Esophagus muscularis mucosa (tissue), 4 donors: ENCODE measurements at regions not wholly inside any gene's neighbourhood (a gene's known extent, or its start where the extent isn't known, plus 50 kb on each side); places are given as distances from the start of the nearest gene placed in this dataset.
"Not testable (repeated sequence)": the region's sequence is repeated elsewhere in the genome, so short reads cannot be mapped to it uniquely, and the experiment has no call there.

Source experiments
- DNase-seq: peaks from one replicate; pipeline ENCODE4 v3.0.0-alpha.2; 2017; ENCODE audit errors: extremely low spot score
- H3K27ac ChIP-seq, 4 donors: fragments of 200-600 bp; sonication (generic); replicated peaks in 1 of 4; 1 replicate in 3 of 4; 2 replicates in 1 of 4; pipeline ENCODE4 v1.5.1; 2016 to 2019; ENCODE audit warnings: mild to moderate bottlenecking in 1 of 4
- H3K27me3 ChIP-seq, 4 donors: fragments of 200-600 bp; sonication (generic); one replicate each; pipeline versions ENCODE4 v1.5.1 to v1.6.0; 2016 to 2019
- H3K36me3 ChIP-seq, 4 donors: fragments of 200-600 bp; sonication (generic); one replicate each; pipeline ENCODE4 v1.5.1; 2016 to 2019
- H3K4me1 ChIP-seq, 4 donors: fragments of 200-600 bp; sonication (generic); one replicate each; pipeline ENCODE4 v1.5.1; 2016 to 2019
- H3K4me3 ChIP-seq, 4 donors: fragments of 200-600 bp; sonication (generic); 1 replicate in 2 of 4; 2 replicates in 2 of 4; pipeline ENCODE4 v1.5.1; 2016 to 2019; ENCODE audit warnings: mild to moderate bottlenecking in 4 of 4, moderate library complexity in 1 of 4
- H3K9me3 ChIP-seq, 4 donors: fragments of 200-600 bp; sonication (generic); 1 replicate in 3 of 4; 2 replicates in 1 of 4; pipeline ENCODE4 v1.5.1; 2016 to 2019
- EP300 ChIP-seq: sonication (generic); formaldehyde crosslinking; IDR thresholded peaks from one replicate; pipeline ENCODE4 v1.6.1; 2017; ENCODE audit warnings: antibody characterized with exemption
- POLR2A ChIP-seq: fragments of 450-650 bp; IDR thresholded peaks from one replicate; pipeline ENCODE4 v1.6.1; 2017; ENCODE audit warnings: antibody characterized with exemption, moderate library complexity, mild to moderate bottlenecking, low read depth
- POLR2AphosphoS5 ChIP-seq, 2 donors: sonication (generic); formaldehyde crosslinking; IDR thresholded peaks; one replicate each; pipeline ENCODE4 v1.6.1; 2017; ENCODE audit warnings: antibody characterized with exemption in 2 of 2
- WGBS: methylation state at CpG from one replicate; pipeline ENCODE4 v1.1.5; 2018; 5-methylcytosine and 5-hydroxymethylcytosine counted together
- intact Hi-C: fragments of 100-400 bp; cut with DNase I; formaldehyde crosslinking; loops from one replicate; pipeline ENCODE4 v1.15.1; 2023
- TF ChIP-seq, protein P1 (sequence below), 3 experiments: fragments of 200-600 bp in 2 of 3; fragments of 450-650 bp in 1 of 3; sonication (generic) in 2 of 3; IDR thresholded peaks; one replicate each; pipeline ENCODE4 v1.5.1; 2017 to 2019; ENCODE audit warnings: antibody characterized with exemption in 3 of 3, mild to moderate bottlenecking in 2 of 3, moderate library complexity in 1 of 3

DNA sequence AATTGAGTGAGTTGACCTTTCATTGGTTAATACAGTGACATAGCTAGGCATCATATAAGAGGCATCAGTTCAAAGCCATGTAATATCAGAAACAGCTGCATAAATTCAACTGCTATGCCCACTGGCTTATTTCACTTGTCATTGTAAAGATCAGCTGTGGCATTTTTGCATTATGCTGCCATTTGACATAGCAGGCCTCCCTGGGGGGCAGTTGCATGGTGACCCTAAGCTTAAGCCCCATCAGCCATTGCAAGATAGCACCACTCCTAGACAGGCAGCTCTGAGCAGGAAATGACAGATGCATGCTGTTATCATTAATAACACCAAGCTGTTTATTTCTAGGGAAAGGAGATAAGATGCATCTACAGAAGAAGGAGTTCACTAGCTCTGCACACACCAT, 233.4 kb upstream of the CNTNAP5 start:
- Histone ChIP-seq H3K4me1 (no peaks in the 10 kb centered on the region), H3K9me3 (peaks cover 0 to under 1% (median 0%) of the 10 kb centered on the region in 4 donors), H3K27ac (no peak overlapping the region), H3K4me3 (no peak overlapping the region), H3K27me3 (no peaks in the 10 kb centered on the region), H3K36me3 (no peaks in the 10 kb centered on the region)
- intact Hi-C loops: no loop called here
- no peak for TF ChIP-seq POLR2AphosphoS5 (IDR thresholded peaks at IDR 0.05)
- TF ChIP-seq EP300: no peak
- TF ChIP-seq POLR2A: no peak
- TF ChIP-seq, protein P1, sequence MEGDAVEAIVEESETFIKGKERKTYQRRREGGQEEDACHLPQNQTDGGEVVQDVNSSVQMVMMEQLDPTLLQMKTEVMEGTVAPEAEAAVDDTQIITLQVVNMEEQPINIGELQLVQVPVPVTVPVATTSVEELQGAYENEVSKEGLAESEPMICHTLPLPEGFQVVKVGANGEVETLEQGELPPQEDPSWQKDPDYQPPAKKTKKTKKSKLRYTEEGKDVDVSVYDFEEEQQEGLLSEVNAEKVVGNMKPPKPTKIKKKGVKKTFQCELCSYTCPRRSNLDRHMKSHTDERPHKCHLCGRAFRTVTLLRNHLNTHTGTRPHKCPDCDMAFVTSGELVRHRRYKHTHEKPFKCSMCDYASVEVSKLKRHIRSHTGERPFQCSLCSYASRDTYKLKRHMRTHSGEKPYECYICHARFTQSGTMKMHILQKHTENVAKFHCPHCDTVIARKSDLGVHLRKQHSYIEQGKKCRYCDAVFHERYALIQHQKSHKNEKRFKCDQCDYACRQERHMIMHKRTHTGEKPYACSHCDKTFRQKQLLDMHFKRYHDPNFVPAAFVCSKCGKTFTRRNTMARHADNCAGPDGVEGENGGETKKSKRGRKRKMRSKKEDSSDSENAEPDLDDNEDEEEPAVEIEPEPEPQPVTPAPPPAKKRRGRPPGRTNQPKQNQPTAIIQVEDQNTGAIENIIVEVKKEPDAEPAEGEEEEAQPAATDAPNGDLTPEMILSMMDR (IDR thresholded peaks at IDR 0.05): no peak
- DNase-seq: no peak

GRCh38 chr2:123804126-123804525, 221.0 kb upstream of the CNTNAP5 start:
- H3K4me3 ChIP-seq, H3K36me3 ChIP-seq, intact Hi-C loops, H3K4me1 ChIP-seq, H3K9me3 ChIP-seq, H3K27me3 ChIP-seq, DNase-seq, H3K27ac ChIP-seq: not testable (repeated sequence)
- 89% methylated on average over 4 of the region's 6 CpGs for WGBS

- intact Hi-C loops, H3K9me3 ChIP-seq, H3K27me3 ChIP-seq: not testable (repeated sequence)
These were observed 219.3 kb upstream of the CNTNAP5 start for GRCh38 chr2:123805746-123806145.

DNA sequence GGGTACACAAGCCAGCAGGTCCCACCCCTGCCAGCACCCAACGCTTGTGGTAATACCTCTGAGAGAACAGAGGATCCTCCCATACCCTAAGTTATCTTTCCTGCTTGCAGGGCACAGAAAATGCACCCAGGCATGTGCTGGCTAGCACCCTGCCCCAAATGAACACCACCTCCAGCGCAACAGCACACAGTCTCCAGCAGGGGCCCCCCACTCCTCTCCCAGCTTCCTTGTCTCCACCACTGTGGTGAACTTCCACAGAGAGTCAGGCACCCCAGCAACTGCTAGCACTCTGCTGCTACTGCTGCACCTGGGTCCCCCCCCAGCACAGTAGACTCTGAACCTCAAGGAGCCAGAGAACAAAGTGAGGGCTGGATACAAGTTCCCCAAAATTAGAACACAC, 216.8 kb upstream of the CNTNAP5 start:
- TF ChIP-seq POLR2AphosphoS5 (IDR thresholded peaks at IDR 0.05) (no peak), EP300 (no peak), POLR2A (no peak)
- TF ChIP-seq, protein P1 (IDR thresholded peaks at IDR 0.05): no peak
- Histone ChIP-seq H3K36me3 (no peaks in the 10 kb centered on the region), H3K4me3 (no peak overlapping the region), H3K27ac (no peak overlapping the region), H3K4me1 (no peaks in the 10 kb centered on the region), H3K27me3 (no peaks in the 10 kb centered on the region), H3K9me3 (peaks cover 0 to 3% (median 0%) of the 10 kb centered on the region in 4 donors)
- intact Hi-C loops: no loop called here
- DNase-seq: no peak
- WGBS: 95% methylated on average over 2 of the region's 2 CpGs

More at GRCh38 chr2:123805746-123806145, 219.3 kb upstream of the CNTNAP5 start:
- not testable (repeated sequence) for H3K4me1 ChIP-seq, H3K27ac ChIP-seq, H3K4me3 ChIP-seq, H3K36me3 ChIP-seq, DNase-seq
- WGBS: 79% methylated on average over 3 of the region's 3 CpGs

- no peak for DNase-seq
- intact Hi-C loops: no loop called here
- peaks cover 0 to 3% (median 0%) of the 10 kb centered on the region in 4 donors for H3K9me3 ChIP-seq
- no peak overlapping the region for H3K27ac ChIP-seq
- no peaks in the 10 kb centered on the region for H3K27me3 ChIP-seq
- no peak overlapping the region for H3K4me3 ChIP-seq
- WGBS: 89% methylated on average over 1 of the region's 1 CpG
- H3K4me1 ChIP-seq: peaks cover 0 to 8% (median 0%) of the 10 kb centered on the region in 4 donors
- TF ChIP-seq EP300: no peak
- TF ChIP-seq POLR2AphosphoS5 (IDR thresholded peaks at IDR 0.05): no peak
- no peak for TF ChIP-seq POLR2A
- TF ChIP-seq, protein P1 (IDR thresholded peaks at IDR 0.05): no peak
- H3K36me3 ChIP-seq: no peaks in the 10 kb centered on the region
These were observed 213.2 kb upstream of the CNTNAP5 start for GRCh38 chr2:123811846-123812245.

DNA sequence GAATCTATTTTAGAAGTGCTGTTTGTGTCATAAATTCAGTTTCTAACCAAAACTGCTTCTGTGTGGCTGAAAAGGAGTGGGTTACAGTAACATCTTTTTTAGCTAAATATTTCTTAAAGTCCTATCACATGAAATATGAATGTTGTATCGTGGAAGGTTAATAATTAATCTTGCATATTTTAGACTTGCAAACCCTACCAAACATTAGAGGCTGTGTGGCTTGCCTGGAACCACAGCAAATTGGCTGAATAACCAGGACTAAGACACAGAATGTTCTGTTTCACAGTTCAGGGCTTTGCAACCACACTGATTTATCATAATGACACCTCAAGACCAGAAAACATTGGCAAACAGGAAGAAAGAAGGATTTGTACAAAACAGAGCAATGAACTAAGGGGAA, 208.9 kb upstream of the CNTNAP5 start:
- Histone ChIP-seq H3K27me3 (no peaks in the 10 kb centered on the region), H3K4me1 (peaks cover 0 to 8% (median 0%) of the 10 kb centered on the region in 4 donors), H3K9me3 (no peaks in the 10 kb centered on the region), H3K36me3 (no peaks in the 10 kb centered on the region), H3K27ac (no peak overlapping the region), H3K4me3 (no peak overlapping the region)
- TF ChIP-seq, protein P1 (IDR thresholded peaks at IDR 0.05): no peak
- TF ChIP-seq POLR2AphosphoS5 (IDR thresholded peaks at IDR 0.05) (no peak), EP300 (no peak), POLR2A (no peak)
- no peak for DNase-seq
- intact Hi-C loops: no loop called here
- WGBS: 58% methylated on average over 1 of the region's 1 CpG
